Activated CD8-positive, alpha-beta T cell treated with anti-CD3 and anti-CD28 coated beads for 36 hours (primary cell): ENCODE measurements at regions not wholly inside any gene's neighbourhood (a gene's known extent, or its start where the extent isn't known, plus 50 kb on each side); places are given as distances from the start of the nearest gene placed in this dataset.

Experiments
- ATAC-seq: fragments of 200-7000 bp; cut with Tn5 transposase; one replicate; pipeline ENCODE4 v1.10.0; 2021; ENCODE audit warnings: mild to moderate bottlenecking, moderate library complexity
- CTCF ChIA-PET: fragments of 350-600 bp; sonication (Branson Sonifier 250); formaldehyde crosslinking; loops from one replicate; lab custom pipeline; 2021; ENCODE audit warnings: antibody characterized with exemption; lab: Charles Lee
- POLR2A ChIA-PET: fragments of 350-600 bp; sonication (Branson Sonifier 250); formaldehyde crosslinking; loops from one replicate; lab custom pipeline; 2021; ENCODE audit warnings: antibody characterized with exemption; lab: Charles Lee
- DNase-seq: peaks from one replicate; pipeline ENCODE4 v3.0.0-alpha.2; 2020
- H3K27ac Mint-ChIP-seq: one replicate; pipeline ENCODE4 v1.8.0; 2021; ENCODE audit warnings: mild to moderate bottlenecking, mixed read lengths
- H3K27me3 Mint-ChIP-seq: one replicate; pipeline ENCODE4 v1.8.0; 2021; ENCODE audit warnings: mixed read lengths
- H3K36me3 Mint-ChIP-seq: one replicate; pipeline ENCODE4 v1.8.0; 2021; ENCODE audit warnings: low read depth, mixed read lengths
- H3K4me1 Mint-ChIP-seq: one replicate; pipeline ENCODE4 v1.8.0; 2021; ENCODE audit warnings: low read depth, mixed read lengths
- H3K4me3 Mint-ChIP-seq: one replicate; pipeline ENCODE4 v1.8.0; 2021; ENCODE audit warnings: mild to moderate bottlenecking, moderate library complexity, mixed read lengths
- H3K9me3 Mint-ChIP-seq: one replicate; pipeline ENCODE4 v1.8.0; 2021; ENCODE audit warnings: mixed read lengths
- intact Hi-C: fragments of 100-400 bp; cut with micrococcal nuclease; formaldehyde crosslinking; loops from one replicate; pipeline ENCODE4 v1.10.0; 2022
- TF ChIP-seq, protein P1 (sequence below): fragments of 200-600 bp; IDR thresholded peaks from one replicate; pipeline ENCODE4 v1.8.0; 2022; ENCODE audit warnings: antibody characterized with exemption, mild to moderate bottlenecking

DNA sequence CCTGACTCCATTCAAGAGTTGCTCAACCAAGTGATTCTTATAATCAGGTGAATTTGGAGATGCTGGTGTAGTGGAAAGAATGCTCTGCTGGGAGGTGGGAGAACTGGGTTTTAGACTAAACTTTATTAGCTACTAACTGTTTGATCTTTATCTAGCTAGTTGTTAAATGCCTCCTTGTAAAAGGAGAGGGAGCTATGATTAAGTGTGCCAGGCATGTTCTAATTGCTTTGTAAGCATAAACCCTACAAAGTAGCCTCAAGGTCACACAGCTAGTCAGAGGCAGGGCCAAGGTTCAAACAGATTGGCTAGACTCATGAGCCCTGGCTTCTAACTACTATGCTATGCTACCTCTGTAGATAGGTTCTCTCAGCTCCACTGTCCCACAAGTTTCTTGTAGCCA lies 105.5 kb downstream of the NXPE2 start:
- ChIA-PET POLR2A (interaction anchor here (0.9 to 1.1 kb wide), 2 partner anchors 10 to 23 kb away, joined by 3 read pairs; no protein-coding TSS in a partner anchor), CTCF (no interaction called here)
- DNase-seq (no peak), ATAC-seq (no peak)
- no peak overlapping the region for H3K4me3 Mint-ChIP-seq
- intact Hi-C loops, result no loop called here
- no peaks in the 10 kb centered on the region for H3K36me3 Mint-ChIP-seq
- H3K27ac Mint-ChIP-seq, result no peak overlapping the region
- TF ChIP-seq, protein P1, sequence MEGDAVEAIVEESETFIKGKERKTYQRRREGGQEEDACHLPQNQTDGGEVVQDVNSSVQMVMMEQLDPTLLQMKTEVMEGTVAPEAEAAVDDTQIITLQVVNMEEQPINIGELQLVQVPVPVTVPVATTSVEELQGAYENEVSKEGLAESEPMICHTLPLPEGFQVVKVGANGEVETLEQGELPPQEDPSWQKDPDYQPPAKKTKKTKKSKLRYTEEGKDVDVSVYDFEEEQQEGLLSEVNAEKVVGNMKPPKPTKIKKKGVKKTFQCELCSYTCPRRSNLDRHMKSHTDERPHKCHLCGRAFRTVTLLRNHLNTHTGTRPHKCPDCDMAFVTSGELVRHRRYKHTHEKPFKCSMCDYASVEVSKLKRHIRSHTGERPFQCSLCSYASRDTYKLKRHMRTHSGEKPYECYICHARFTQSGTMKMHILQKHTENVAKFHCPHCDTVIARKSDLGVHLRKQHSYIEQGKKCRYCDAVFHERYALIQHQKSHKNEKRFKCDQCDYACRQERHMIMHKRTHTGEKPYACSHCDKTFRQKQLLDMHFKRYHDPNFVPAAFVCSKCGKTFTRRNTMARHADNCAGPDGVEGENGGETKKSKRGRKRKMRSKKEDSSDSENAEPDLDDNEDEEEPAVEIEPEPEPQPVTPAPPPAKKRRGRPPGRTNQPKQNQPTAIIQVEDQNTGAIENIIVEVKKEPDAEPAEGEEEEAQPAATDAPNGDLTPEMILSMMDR, result no peak
- H3K27me3 Mint-ChIP-seq, result no peaks in the 10 kb centered on the region
- no peaks in the 10 kb centered on the region for H3K4me1 Mint-ChIP-seq
- H3K9me3 Mint-ChIP-seq, result no peaks in the 10 kb centered on the region

DNA sequence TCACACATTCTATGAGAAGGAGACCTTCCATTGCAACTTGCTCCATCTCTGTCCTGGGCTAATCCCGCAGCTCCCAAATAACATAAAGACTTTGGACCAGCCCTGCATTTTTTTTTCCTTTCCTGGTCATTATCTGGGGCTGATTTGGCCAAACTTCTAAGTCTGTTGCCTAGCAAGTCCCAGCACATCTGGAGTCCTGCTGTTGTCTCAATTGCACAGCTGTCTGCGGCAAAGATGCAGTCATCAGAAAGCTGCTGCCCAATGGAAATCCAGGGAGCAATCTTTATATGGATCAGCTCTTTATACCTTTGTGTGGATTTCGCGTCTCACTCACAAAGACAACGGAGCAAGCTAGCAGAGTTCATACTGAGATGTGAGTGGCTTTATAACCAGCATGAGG lies 105.9 kb downstream of the NXPE2 start:
- H3K4me3 Mint-ChIP-seq, result no peak overlapping the region
- H3K4me1 Mint-ChIP-seq, result no peaks in the 10 kb centered on the region
- no peak overlapping the region for H3K27ac Mint-ChIP-seq
- no peaks in the 10 kb centered on the region for H3K9me3 Mint-ChIP-seq
- TF ChIP-seq, protein P1, result no peak
- H3K27me3 Mint-ChIP-seq, result no peaks in the 10 kb centered on the region
- ChIA-PET CTCF (no interaction called here), POLR2A (interaction anchor here (0.9 to 1.1 kb wide), 2 partner anchors 11 to 24 kb away, joined by 3 read pairs; no protein-coding TSS in a partner anchor)
- no peak for DNase-seq
- ATAC-seq, result no peak
- H3K36me3 Mint-ChIP-seq, result no peaks in the 10 kb centered on the region
- intact Hi-C loops, result no loop called here

DNA sequence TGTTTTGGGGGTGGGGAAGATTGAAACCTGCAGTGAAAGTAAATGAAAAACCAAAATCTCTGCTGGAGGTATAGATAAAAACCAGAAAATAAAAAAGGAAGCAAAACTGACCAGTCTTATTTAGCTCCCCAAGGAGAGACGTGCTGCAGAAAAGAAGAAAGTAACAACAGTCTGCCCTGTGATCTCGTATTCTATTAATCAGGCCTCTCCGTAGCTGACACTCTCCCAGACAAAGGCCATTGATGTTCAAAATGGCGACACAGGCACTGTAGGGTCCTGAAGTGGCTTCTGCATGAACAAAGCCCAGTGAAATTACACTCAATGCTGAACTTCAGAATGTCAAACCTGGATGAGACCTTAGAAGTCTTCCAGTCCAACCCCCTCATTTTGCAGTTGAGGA lies 106.6 kb downstream of the NXPE2 start:
- ChIA-PET CTCF (no interaction called here), POLR2A (no interaction called here)
- H3K4me3 Mint-ChIP-seq, result no peak overlapping the region
- H3K9me3 Mint-ChIP-seq, result no peaks in the 10 kb centered on the region
- TF ChIP-seq, protein P1, result no peak
- ATAC-seq (no peak), DNase-seq (no peak)
- H3K27ac Mint-ChIP-seq, result no peak overlapping the region
- H3K27me3 Mint-ChIP-seq, result no peaks in the 10 kb centered on the region
- no peaks in the 10 kb centered on the region for H3K4me1 Mint-ChIP-seq
- intact Hi-C loops, result no loop called here
- H3K36me3 Mint-ChIP-seq, result no peaks in the 10 kb centered on the region

DNA sequence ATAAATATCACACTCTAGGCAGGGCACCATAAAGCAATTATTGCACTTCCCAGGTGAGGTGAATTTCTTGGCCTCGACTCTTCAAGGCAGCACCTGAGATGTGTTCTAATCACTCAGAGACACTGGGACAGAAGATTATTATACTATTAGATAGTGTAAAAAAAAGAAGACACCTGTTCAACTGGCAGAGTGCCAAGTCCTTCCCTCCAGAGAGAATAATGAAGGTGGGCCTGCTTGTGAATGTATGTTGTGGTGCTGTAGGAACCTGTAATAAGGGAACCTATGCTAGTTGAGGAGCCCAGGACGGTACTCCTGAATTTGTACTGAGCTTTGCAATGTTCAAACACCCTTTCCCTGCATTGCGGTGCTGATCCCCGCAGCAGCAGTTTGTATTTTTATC lies 107.5 kb downstream of the NXPE2 start:
- DNase-seq, result no peak
- no peaks in the 10 kb centered on the region for H3K9me3 Mint-ChIP-seq
- peaks cover 2% of the 10 kb centered on the region for H3K27me3 Mint-ChIP-seq
- ChIA-PET POLR2A (no interaction called here), CTCF (no interaction called here)
- ATAC-seq, result no peak
- H3K4me1 Mint-ChIP-seq, result no peaks in the 10 kb centered on the region
- H3K4me3 Mint-ChIP-seq, result no peak overlapping the region
- H3K36me3 Mint-ChIP-seq, result no peaks in the 10 kb centered on the region
- H3K27ac Mint-ChIP-seq, result no peak overlapping the region
- TF ChIP-seq, protein P1, result no peak
- intact Hi-C loops, result no loop called here

DNA sequence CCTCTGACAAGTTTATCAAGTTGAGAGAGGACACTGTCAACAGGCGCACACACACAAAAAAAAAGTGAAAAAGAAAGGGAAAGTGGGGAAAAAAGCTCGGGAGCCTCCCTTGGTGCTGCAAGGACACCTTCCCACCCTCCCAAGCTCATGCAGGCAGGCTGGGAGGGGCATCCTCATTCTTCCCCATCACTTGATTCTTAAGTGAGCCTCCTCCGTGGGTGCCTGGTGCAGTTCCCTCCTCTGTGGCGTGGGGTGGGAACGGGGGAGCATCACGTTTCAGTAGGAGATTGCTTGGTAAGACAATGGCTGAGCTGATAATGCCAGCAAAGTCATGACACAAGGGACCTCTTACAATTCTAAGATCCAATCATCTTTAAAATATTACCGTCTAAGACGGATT lies 108.8 kb downstream of the NXPE2 start:
- DNase-seq (no peak), ATAC-seq (no peak)
- ChIA-PET CTCF (no interaction called here), POLR2A (no interaction called here)
- H3K27ac Mint-ChIP-seq, result no peak overlapping the region
- intact Hi-C loops, result no loop called here
- peaks cover 5% of the 10 kb centered on the region for H3K27me3 Mint-ChIP-seq
- H3K36me3 Mint-ChIP-seq, result no peaks in the 10 kb centered on the region
- TF ChIP-seq, protein P1, result no peak
- H3K4me1 Mint-ChIP-seq, result no peaks in the 10 kb centered on the region
- no peaks in the 10 kb centered on the region for H3K9me3 Mint-ChIP-seq
- H3K4me3 Mint-ChIP-seq, result no peak overlapping the region
